OCI-LY1 (cell line): ENCODE measurements at regions not wholly inside any gene's neighbourhood (a gene's known extent, or its start where the extent isn't known, plus 50 kb on each side); places are given as distances from the start of the nearest gene placed in this dataset.

ENCODE experiments used
- EZH2 ChIP-seq: fragments of 200-600 bp; sonication (generic), shearing (Covaris generic); IDR thresholded peaks from 2 replicates; pipeline ENCODE4 v1.8.0; 2017; ENCODE audit warnings: borderline replicate concordance, mixed run types, mild to moderate bottlenecking, antibody characterized with exemption, low read length, moderate library complexity, mixed read lengths
- TF ChIP-seq, protein P1 (sequence below): fragments of 200-600 bp; sonication (generic), shearing (Covaris generic); IDR thresholded peaks from 2 replicates; pipeline ENCODE4 v1.5.1; 2017; ENCODE audit warnings: mild to moderate bottlenecking, antibody characterized with exemption, low read length, moderate library complexity, mixed read lengths

- TF ChIP-seq, protein P1, sequence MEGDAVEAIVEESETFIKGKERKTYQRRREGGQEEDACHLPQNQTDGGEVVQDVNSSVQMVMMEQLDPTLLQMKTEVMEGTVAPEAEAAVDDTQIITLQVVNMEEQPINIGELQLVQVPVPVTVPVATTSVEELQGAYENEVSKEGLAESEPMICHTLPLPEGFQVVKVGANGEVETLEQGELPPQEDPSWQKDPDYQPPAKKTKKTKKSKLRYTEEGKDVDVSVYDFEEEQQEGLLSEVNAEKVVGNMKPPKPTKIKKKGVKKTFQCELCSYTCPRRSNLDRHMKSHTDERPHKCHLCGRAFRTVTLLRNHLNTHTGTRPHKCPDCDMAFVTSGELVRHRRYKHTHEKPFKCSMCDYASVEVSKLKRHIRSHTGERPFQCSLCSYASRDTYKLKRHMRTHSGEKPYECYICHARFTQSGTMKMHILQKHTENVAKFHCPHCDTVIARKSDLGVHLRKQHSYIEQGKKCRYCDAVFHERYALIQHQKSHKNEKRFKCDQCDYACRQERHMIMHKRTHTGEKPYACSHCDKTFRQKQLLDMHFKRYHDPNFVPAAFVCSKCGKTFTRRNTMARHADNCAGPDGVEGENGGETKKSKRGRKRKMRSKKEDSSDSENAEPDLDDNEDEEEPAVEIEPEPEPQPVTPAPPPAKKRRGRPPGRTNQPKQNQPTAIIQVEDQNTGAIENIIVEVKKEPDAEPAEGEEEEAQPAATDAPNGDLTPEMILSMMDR, result peak; percentile 32; the same call in 1 of the 2 replicates
- TF ChIP-seq EZH2, result no peak
Observed at GRCh38 chr2:42928692-42929545, 136.5 kb upstream of the HAAO start.
